Right lobe of liver (tissue), 4 donors: ENCODE measurements at regions not wholly inside any gene's neighbourhood (a gene's known extent, or its start where the extent isn't known, plus 50 kb on each side); places are given as distances from the start of the nearest gene placed in this dataset.

Experiments
- POLR2A ChIP-seq: fragments of 450-650 bp; IDR thresholded peaks from one replicate; pipeline ENCODE4 v1.6.1; 2017; ENCODE audit warnings: antibody characterized with exemption, mild to moderate bottlenecking
- TF ChIP-seq, protein P1 (sequence below), 4 donors: fragments of 200-600 bp in 3 of 4; fragments of 450-650 bp in 1 of 4; IDR thresholded peaks; one replicate each; pipeline versions ENCODE4 v1.5.1 to v1.8.0; 2016 to 2022; ENCODE audit warnings: antibody characterized with exemption in 4 of 4, mild to moderate bottlenecking in 2 of 4
- donor health status: DM: no; HTN: no; CAD: no.
- donor health status: DM: no; HTN: no; CAD: no.
- donor health status: DM: no; HTN: yes; CAD: no.

DNA sequence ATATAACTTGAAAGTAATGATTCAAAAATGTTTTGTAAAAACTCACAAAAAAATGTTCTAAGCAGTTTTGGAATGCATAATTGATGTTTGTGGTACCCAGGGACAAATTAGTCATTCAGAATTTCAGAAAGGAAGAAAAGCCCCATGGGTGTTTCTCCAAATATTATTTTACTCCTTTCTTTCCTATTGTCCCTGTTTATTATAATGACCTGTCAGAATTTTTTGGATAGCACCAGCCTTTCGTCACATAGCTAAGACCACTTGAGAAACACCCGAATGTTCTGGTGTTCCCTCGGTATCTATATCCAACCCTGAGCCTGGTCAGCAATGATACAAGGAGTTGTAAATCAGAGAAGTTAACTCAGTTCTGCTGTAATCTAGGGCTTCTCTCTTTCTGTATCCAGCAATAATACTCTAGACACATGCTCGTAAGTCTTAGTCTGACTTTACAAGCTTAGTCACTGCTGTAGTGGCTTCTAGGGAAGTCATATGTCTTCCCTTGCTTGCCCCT, 64.8 kb upstream of the MEOX2 start:
- TF ChIP-seq, protein P1, sequence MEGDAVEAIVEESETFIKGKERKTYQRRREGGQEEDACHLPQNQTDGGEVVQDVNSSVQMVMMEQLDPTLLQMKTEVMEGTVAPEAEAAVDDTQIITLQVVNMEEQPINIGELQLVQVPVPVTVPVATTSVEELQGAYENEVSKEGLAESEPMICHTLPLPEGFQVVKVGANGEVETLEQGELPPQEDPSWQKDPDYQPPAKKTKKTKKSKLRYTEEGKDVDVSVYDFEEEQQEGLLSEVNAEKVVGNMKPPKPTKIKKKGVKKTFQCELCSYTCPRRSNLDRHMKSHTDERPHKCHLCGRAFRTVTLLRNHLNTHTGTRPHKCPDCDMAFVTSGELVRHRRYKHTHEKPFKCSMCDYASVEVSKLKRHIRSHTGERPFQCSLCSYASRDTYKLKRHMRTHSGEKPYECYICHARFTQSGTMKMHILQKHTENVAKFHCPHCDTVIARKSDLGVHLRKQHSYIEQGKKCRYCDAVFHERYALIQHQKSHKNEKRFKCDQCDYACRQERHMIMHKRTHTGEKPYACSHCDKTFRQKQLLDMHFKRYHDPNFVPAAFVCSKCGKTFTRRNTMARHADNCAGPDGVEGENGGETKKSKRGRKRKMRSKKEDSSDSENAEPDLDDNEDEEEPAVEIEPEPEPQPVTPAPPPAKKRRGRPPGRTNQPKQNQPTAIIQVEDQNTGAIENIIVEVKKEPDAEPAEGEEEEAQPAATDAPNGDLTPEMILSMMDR (IDR thresholded peaks at IDR 0.05): no peak
- TF ChIP-seq POLR2A: no peak
